Transverse colon (tissue), 4 donors: ENCODE measurements at regions not wholly inside any gene's neighbourhood (a gene's known extent, or its start where the extent isn't known, plus 50 kb on each side); places are given as distances from the start of the nearest gene placed in this dataset.

ENCODE experiments used
- EP300 ChIP-seq: sonication (generic); formaldehyde crosslinking; IDR thresholded peaks from one replicate; pipeline ENCODE4 v1.6.1; 2017; ENCODE audit warnings: antibody characterized with exemption, low read depth
- POLR2A ChIP-seq: fragments of 450-650 bp; IDR thresholded peaks from one replicate; pipeline ENCODE4 v1.6.1; 2016; ENCODE audit warnings: antibody characterized with exemption, mild to moderate bottlenecking, moderate library complexity
- POLR2AphosphoS5 ChIP-seq, 3 donors: sonication (generic); formaldehyde crosslinking; IDR thresholded peaks; one replicate each; pipeline ENCODE4 v1.6.1; 2016; ENCODE audit warnings: antibody characterized with exemption in 3 of 3
- TF ChIP-seq, protein P1 (sequence below), 5 experiments: fragments of 200-600 bp in 3 of 5; fragments of 450-650 bp in 2 of 5; sonication (generic) in 3 of 5; IDR thresholded peaks; 1 replicate in 2 of 5; 2 replicates in 3 of 5; pipeline ENCODE4 v1.5.1; 2016 to 2017; ENCODE audit warnings: antibody characterized with exemption in 5 of 5, inconsistent platforms in 3 of 5, mild to moderate bottlenecking in 2 of 5, moderate library complexity in 1 of 5

DNA sequence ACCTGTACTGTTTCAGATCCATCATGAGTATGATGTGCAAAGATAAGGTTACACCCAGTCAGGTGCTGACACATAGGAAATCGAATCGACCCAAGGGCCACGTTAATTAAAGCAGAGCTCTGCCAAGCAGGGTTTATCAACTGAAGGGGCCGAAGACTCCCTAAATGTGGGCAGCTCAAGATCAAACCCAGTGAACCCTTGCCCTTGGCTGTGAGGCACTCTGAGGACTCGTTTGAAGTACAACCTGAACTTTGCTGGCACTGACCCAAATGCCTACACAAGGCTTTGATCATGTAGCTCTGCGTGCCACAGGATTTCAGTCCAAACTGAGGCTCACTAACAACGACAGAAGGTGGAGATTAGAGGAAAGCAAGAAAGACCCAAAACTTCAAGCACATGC is 352.1 kb downstream of the MTX2 start:
- TF ChIP-seq, protein P1, sequence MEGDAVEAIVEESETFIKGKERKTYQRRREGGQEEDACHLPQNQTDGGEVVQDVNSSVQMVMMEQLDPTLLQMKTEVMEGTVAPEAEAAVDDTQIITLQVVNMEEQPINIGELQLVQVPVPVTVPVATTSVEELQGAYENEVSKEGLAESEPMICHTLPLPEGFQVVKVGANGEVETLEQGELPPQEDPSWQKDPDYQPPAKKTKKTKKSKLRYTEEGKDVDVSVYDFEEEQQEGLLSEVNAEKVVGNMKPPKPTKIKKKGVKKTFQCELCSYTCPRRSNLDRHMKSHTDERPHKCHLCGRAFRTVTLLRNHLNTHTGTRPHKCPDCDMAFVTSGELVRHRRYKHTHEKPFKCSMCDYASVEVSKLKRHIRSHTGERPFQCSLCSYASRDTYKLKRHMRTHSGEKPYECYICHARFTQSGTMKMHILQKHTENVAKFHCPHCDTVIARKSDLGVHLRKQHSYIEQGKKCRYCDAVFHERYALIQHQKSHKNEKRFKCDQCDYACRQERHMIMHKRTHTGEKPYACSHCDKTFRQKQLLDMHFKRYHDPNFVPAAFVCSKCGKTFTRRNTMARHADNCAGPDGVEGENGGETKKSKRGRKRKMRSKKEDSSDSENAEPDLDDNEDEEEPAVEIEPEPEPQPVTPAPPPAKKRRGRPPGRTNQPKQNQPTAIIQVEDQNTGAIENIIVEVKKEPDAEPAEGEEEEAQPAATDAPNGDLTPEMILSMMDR (IDR thresholded peaks at IDR 0.05): no peak
- TF ChIP-seq POLR2A (no peak), EP300 (no peak), POLR2AphosphoS5 (IDR thresholded peaks at IDR 0.05) (no peak)
